ENCODE measurements at regions not wholly inside any gene's neighbourhood (a gene's known extent, or its start where the extent isn't known, plus 50 kb on each side); places are given as distances from the start of the nearest gene placed in this dataset.
A peak's percentile ranks its signal among the peaks of the same experiment; 100 is the strongest.

DNA sequence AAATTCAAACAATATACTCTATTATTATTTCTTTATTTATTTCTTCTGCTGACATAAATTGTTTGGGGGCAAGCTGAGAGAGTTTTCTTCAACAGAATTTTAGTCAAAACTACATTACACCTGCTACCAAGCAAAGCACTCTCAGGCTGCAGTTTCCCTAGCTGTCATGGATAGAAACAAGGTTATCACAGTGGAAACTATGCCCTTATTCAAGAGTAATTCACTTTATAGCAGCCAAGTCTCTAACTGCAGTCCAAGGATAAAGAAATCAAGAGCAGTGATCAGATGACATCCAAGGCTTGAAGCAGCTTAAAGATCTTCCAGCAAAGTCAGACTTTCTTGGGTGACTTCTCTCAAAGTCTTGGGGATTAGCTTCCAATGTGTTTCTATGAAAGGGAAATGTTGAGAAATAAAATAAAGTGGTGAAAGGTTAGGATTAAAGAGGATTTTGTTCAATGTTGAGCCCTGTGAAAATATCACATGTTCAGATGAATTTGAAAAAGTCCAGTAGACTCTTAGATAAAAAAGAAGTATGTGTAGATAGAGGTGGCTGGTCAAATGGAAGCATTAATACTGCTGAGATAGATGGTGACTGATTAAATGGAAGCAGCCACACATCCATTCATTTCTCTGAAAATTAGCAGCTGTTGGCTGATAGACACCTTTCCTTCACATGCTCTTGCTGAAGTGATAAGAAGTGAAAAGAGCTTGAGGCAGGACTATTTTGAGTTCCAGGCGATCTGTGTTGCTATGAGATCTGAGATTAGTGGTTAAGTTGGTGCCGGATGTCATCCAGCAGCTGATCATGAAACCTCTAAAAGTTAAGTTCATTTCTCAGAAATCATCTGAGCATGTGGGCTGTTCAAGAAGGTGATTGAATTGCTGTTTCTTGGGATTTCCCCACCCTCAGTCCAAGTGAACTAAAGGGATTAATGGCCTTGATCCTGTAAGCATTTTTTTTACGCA lies 257.8 kb upstream of the BTG1 start:
- ChIA-PET CTCF (ENCODE audit: unreplicated experiment) (interaction anchor here (0.8 to 1.7 kb wide), 3 partner anchors 30 to 40 kb away, joined by 3 to 8 read pairs (median 3); no protein-coding TSS in a partner anchor), POLR2A (interaction anchor here (0.5 to 5.6 kb wide), 39 partner anchors 10 to 393 kb away, joined by 3 to 76 read pairs (median 3); partner anchors contain the start of gene BTG1)
- Histone ChIP-seq H4K20me1 (ENCODE audit: insufficient read depth, low read length) (no peaks in the 10 kb centered on the region), H3K4me2 (ENCODE audit: low read length) (peak overlapping the region; percentile 50), H3K4me1 (ENCODE audit: insufficient read depth, low read length, poor library complexity, severe bottlenecking) (peaks cover 81% of the 10 kb centered on the region), H3K36me3 (ENCODE audit: insufficient read depth, low read length) (no peaks in the 10 kb centered on the region), H3K27ac (ENCODE audit: low read depth, low read length, poor library complexity, severe bottlenecking) (peak overlapping the region; percentile 70), H3K4me3 (ENCODE audit: low read depth, low read length, poor library complexity, severe bottlenecking) (peak overlapping the region; percentile 34), H3K9me3 (ENCODE audit: low read length) (no peaks in the 10 kb centered on the region), H3K79me2 (ENCODE audit: insufficient read depth, low read depth, low read length) (no peaks in the 10 kb centered on the region), H3K9me2 (ENCODE audit: insufficient read depth, low read length) (no peaks in the 10 kb centered on the region), H2AFZ (ENCODE audit: low read length) (peak overlapping the region; percentile 77)
- intact Hi-C loops (cut with micrococcal nuclease; ENCODE audit: unreplicated experiment), result loop anchor here (1.0 to 5.0 kb wide), 3 partner anchors 40 to 371 kb away; no protein-coding TSS in a partner anchor
- TF ChIP-seq EZH2phosphoT487 (IDR thresholded peaks at IDR 0.05; ENCODE audit: borderline replicate concordance, low read depth, low read length) (no peak), CTCF (conservative IDR thresholded peaks at IDR 0.05; ENCODE audit: low read length) (no peak)
- DNase-seq (ENCODE audit: low spot score), result peak; percentile 85
- BruUV-seq (replicated peaks), result TSS peak; percentile 96

GRCh38 chr12:92402415-92402814 lies 256.8 kb upstream of the BTG1 start:
- intact Hi-C loops (cut with micrococcal nuclease; ENCODE audit: unreplicated experiment), result loop anchor here (2.0 to 5.0 kb wide), 2 partner anchors 64 to 370 kb away; no protein-coding TSS in a partner anchor
- H2AFZ ChIP-seq (ENCODE audit: low read length), result peak overlapping the region; percentile 77; the same call in 1 of the 2 replicates
- no peak for DNase-seq (ENCODE audit: low spot score)
- peak overlapping the region; percentile 50 for H3K4me2 ChIP-seq (ENCODE audit: low read length)
- BruUV-seq (replicated peaks), result no TSS peak
- H3K9me3 ChIP-seq (ENCODE audit: low read length), result no peaks in the 10 kb centered on the region
- H3K9me2 ChIP-seq (ENCODE audit: insufficient read depth, low read length), result no peaks in the 10 kb centered on the region
- TF ChIP-seq CTCF (conservative IDR thresholded peaks at IDR 0.05; ENCODE audit: low read length) (no peak), EZH2phosphoT487 (IDR thresholded peaks at IDR 0.05; ENCODE audit: borderline replicate concordance, low read depth, low read length) (no peak)
- no peak overlapping the region for H3K27ac ChIP-seq (ENCODE audit: low read depth, low read length, poor library complexity, severe bottlenecking)
- no peak overlapping the region for H3K4me3 ChIP-seq (ENCODE audit: low read depth, low read length, poor library complexity, severe bottlenecking)
- H3K79me2 ChIP-seq (ENCODE audit: insufficient read depth, low read depth, low read length), result no peaks in the 10 kb centered on the region
- H3K4me1 ChIP-seq (ENCODE audit: insufficient read depth, low read length, poor library complexity, severe bottlenecking), result peaks cover 75% of the 10 kb centered on the region
- H4K20me1 ChIP-seq (ENCODE audit: insufficient read depth, low read length), result no peaks in the 10 kb centered on the region
- POLR2A ChIA-PET, result interaction anchor here (0.5 to 5.6 kb wide), 16 partner anchors 14 to 742 kb away, joined by 3 to 76 read pairs (median 4); partner anchors contain the start of gene BTG1
- H3K36me3 ChIP-seq (ENCODE audit: insufficient read depth, low read length), result no peaks in the 10 kb centered on the region; the same call in 1 of the 2 replicates
- CTCF ChIA-PET (ENCODE audit: unreplicated experiment), result no interaction called here

All from OCI-LY7 (cell line).